ENCODE measurements at regions not wholly inside any gene's neighbourhood (a gene's known extent, or its start where the extent isn't known, plus 50 kb on each side); places are given as distances from the start of the nearest gene placed in this dataset.
"Not testable (repeated sequence)": the region's sequence is repeated elsewhere in the genome, so short reads cannot be mapped to it uniquely, and the experiment has no call there.

DNA sequence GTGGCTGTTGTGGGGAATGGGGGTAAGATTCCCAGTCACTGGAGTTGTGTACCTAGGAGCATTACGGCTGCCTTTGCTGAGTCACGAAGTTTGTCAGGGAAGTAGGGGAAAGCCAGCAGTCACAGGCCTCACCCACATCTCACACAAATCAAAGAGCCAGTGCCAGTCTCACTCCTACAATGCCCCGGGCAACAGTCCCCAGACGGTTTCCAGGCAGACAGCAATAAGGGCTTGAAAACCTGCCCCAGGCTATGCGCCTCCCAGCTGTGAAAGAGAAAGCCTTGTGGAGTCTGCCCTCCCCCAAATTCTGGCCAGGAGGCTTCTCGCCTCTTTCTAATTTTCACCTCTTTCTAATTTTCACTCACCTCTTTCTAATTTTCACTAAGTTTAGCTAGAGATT, 142.3 kb upstream of the EDNRB start:
- DNase-seq = no peak

DNA sequence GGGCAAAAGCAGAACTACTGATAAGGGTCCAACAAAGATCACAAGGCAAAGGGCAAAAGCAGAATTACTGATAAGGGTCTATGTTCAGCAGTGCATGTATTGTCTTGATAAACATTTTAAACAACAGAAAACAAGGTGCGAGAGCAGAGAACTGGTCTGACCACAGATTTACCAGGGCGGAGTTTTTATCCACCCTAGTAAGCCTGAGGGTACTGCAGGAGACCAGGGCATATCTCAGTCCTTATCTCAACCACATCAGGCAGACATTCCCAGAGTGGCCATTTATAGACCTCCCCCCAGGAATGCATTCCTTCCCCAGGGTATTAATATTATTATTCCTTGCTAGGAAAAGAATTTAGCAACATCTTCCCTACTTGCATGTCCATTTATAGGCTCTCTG, 138.2 kb upstream of the EDNRB start:
- DNase-seq = not testable (repeated sequence)

GRCh38 chr13:78054157-78054556, 135.5 kb upstream of the EDNRB start:
- DNase-seq = no peak

- no peak for DNase-seq
These were observed 128.5 kb upstream of the EDNRB start for GRCh38 chr13:78047151-78047550.

- no peak for DNase-seq
These were observed 127.7 kb upstream of the EDNRB start for GRCh38 chr13:78046331-78046730.

GRCh38 chr13:78045916-78046315, 127.3 kb upstream of the EDNRB start:
- no peak for DNase-seq

DNA sequence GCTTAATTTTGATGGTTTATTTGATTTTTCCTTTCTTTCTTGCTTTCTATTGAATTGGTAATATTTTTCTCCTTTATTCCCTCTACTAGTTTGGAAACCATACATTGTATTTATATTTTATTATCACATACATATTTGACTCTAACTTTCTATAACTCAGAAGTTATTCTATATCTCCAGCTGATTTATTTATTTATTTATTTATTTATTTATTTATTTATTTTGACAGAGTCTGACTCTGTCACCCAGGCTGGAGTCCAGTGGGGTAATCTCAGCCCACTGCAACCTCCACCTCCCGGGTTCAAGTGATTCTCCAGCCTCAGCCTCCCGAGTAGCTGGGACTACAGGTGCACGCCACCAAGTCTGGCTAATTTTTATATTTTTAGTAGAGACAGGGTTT, 122.7 kb upstream of the EDNRB start:
- DNase-seq = not testable (repeated sequence)

DNA sequence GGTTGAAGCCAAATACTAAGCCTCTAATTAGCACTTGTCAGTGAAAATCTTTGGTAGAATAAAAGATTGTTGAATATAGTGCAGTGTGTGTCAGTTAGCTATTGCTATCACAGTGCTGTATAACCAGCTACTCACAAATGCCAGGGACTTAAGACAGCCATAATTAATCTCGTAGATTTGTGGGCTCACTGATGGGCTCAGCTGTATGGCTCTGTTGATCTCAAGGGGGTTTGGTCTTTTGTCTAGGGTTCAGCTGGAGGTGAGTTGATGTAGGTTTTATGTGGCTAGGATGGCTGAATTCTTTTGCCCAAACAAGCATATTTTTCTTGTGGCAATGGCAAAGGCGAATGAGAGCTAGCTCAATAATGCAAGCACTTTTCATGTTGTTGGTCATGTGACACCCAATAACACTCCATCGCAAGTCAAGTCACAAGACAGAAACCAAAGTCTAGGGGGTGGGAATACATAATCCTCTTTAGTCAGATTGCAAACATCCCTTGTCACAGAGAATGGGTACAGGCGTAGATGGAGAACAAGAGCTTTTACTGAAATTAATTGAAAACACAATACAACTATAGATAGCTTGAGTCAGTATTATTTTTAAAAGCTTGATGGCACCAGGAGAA, 121.7 kb upstream of the EDNRB start:
- DNase-seq = no peak

- no peak for DNase-seq
These were observed 118.2 kb upstream of the EDNRB start for GRCh38 chr13:78036841-78037240.

DNA sequence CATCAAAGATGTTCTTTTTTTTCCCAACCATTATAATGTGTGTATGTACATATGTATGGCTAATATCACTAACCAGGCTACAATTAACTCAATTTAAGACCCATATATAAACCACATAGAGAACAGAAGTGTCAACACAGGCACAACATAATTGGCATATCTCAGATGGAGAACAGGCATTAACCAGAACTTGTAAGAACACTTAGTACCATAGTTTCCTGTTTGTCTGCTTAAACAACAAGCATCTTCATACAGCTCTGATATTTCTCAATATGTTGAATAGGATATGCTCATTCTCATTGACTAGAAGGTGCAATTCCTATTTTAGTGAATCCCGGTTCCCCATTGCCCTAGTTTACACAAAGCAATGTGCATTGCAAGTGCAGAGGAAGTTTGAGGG, 116.9 kb upstream of the EDNRB start:
- DNase-seq = no peak

DNA sequence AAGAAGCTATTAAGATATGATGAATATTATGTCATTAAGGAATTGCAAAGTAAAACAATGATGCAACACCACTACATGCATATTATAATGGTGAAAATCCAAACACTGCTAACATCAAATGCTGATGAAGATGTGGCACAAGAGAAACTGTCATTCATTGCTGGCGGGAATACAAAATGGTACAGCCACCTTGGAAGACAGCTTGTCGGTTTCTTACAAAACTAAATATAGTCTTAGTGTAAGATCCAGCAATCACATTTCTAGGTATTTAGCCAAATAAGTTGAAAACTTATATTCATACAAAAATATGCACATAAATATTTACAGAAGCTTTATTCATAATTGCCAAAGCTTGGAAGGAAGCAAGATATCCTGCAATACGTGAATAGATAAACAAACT, 114.9 kb upstream of the EDNRB start:
- no peak for DNase-seq

- DNase-seq = no peak
These were observed 113.5 kb upstream of the EDNRB start for GRCh38 chr13:78032132-78032531.

DNA sequence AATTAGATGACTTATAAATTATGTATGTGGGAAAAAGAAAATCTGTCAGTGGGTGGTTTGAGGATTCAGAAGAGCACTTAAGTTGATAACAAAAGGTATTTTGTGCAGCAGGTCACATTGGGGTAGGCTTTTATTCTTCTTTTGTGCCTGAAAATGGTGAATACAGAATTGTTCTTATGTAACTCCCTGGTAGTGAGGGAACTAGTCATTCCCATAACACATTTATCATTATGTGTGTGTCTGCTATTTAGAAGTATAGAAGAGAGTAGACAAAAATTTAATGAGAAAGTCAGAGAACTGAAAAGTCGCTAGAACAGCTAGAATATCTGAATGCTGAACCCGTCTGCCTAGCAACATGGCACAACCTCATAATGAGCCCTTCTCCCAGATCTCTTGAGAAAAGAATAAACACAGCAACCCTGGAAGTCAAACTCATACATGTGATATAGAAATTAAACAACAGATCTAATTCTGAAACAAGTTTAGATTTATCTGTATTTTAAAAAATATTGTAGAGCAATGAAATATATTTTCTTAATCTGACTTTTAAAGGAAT, 111.8 kb upstream of the EDNRB start:
- DNase-seq = no peak

- no peak for DNase-seq
These were observed 111.3 kb upstream of the EDNRB start for GRCh38 chr13:78029901-78030300.

- no peak for DNase-seq
These were observed 110.3 kb upstream of the EDNRB start for GRCh38 chr13:78028960-78029359.

- no peak for DNase-seq
These were observed 106.4 kb upstream of the EDNRB start for GRCh38 chr13:78024996-78025395.

GRCh38 chr13:78022164-78022877, 103.7 kb upstream of the EDNRB start:
- DNase-seq = no peak

GRCh38 chr13:78020861-78021260, 102.2 kb upstream of the EDNRB start:
- no peak for DNase-seq

- no peak for DNase-seq
These were observed 97.2 kb upstream of the EDNRB start for GRCh38 chr13:78015782-78016181.

DNA sequence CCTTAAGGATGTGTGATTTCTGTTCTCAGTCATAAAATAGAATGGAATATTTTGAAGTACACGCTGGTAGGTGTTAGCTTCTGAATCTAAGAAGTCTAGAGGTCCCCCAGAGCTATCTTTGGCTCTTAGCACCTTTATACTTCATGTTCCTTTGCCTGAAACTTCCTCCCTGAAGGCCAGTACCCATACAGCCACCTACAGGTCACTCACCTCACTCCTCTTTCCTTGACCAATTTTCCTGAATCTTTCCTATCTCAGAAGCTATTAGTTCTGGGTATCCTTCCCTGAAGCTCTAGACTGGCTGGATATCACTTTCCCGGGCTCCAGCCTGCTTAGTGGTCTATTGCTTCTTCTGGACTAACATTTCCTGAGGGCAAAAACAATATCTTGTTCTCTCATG, 93.4 kb upstream of the EDNRB start:
- no peak for DNase-seq

DNA sequence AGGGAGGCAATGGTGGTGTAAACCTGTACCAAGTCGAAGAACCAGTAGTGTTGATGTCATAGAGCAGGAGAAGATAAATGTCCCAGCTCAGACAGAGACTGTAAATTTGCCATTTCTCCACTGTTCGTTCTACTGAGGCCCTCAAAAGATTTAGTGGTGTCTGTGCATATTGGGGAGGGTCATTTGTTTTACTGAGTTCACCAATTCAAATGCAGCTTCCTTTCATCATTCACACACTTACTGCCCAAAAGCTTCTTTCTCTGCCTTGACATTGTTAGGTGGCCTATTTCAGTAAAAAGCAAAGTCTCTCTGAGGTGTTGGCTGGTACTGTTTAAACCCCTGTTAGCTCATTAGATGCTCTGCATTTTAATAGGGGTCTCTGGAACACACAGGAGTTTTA, 86.2 kb upstream of the EDNRB start:
- DNase-seq = no peak

DNA sequence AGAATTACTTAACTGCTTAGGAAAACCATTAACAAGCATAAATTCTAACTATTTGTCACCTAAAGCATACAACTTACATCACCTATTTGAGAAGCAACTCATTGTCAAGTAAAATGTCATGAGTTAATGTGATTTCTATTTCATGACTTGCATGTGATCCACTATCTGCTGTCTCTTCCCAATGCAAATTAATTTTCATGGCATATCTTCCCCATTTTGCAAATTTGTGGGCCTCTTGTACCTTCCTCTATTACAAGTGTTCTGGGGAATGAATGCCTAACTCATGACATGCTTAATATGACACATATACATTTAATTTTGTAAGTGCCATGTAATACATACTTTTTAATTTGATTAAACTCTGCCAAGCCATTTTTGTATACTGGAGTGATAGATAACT, 81.1 kb upstream of the EDNRB start:
- DNase-seq = no peak

- DNase-seq = no peak
These were observed 75.5 kb upstream of the EDNRB start for GRCh38 chr13:77994166-77994565.

- no peak for DNase-seq
These were observed 72.4 kb upstream of the EDNRB start for GRCh38 chr13:77991003-77991402.

- no peak for DNase-seq
These were observed 70.7 kb upstream of the EDNRB start for GRCh38 chr13:77989281-77989680.
